Sigmoid colon (tissue), 4 donors: ENCODE measurements at regions not wholly inside any gene's neighbourhood (a gene's known extent, or its start where the extent isn't known, plus 50 kb on each side); places are given as distances from the start of the nearest gene placed in this dataset.

ENCODE experiments used
- POLR2A ChIP-seq, 2 donors: fragments of 450-650 bp; IDR thresholded peaks; one replicate each; pipeline ENCODE4 v1.6.1; 2016; ENCODE audit warnings: antibody characterized with exemption in 2 of 2, mild to moderate bottlenecking in 2 of 2, moderate library complexity in 2 of 2
- POLR2AphosphoS5 ChIP-seq, 4 donors: sonication (generic); formaldehyde crosslinking; IDR thresholded peaks; one replicate each; pipeline ENCODE4 v1.6.1; 2017; ENCODE audit warnings: antibody characterized with exemption in 4 of 4

DNA sequence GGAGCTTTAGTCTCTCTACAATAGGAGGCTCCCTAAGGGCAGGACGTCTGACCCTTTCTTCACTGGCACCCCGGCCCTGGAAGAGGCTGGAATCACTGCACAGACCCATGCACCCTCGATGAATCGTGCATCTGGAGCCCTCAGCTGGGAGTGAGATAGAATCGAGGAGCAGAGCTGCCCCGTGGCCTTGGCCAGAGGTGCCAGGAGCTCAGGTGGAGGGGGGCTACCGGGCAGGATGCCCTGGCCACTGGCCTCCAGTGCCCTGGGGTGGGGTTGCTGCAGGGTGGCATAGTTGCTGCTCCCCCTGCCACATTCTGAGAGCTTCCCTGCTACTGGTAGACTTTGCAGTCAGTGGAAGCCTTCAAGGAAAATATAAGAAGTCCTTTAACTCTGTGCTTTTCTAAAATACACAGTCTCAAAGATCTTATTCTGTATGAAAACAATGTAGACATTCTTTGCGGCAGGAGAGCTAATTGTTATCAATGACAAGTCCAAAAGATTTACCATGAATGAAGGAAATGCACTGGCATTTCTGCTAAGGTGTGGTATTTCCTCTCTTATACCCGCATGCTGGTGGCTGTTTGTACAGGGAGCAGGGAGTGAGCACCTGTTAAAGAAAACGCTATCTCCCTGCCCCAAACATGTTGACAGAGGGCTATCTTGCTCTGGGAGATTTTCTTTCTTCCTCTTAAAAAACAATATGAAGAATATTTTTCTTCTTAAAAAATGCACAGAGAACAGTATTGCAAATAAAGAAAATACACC lies 122.8 kb downstream of the C6orf118 start:
- TF ChIP-seq POLR2A (IDR thresholded peaks at IDR 0.05) (no peak), POLR2AphosphoS5 (IDR thresholded peaks at IDR 0.05) (no peak)
